HEK293T (cell line): ENCODE measurements at regions not wholly inside any gene's neighbourhood (a gene's known extent, or its start where the extent isn't known, plus 50 kb on each side); places are given as distances from the start of the nearest gene placed in this dataset.
"Not testable (repeated sequence)": the region's sequence is repeated elsewhere in the genome, so short reads cannot be mapped to it uniquely, and the experiment has no call there.

ENCODE experiments used
- CTCF ChIA-PET: fragments of 350-600 bp; formaldehyde crosslinking; extraction: SDS; loops from one replicate; lab custom pipeline; 2021; ENCODE audit warnings: antibody characterized with exemption, inconsistent platforms; lab: Yijun Ruan, JAX
- POLR2A ChIA-PET: fragments of 350-600 bp; formaldehyde crosslinking; extraction: SDS; loops from one replicate; lab custom pipeline; 2020; ENCODE audit warnings: antibody characterized with exemption, inconsistent platforms; lab: Yijun Ruan, JAX
- DNase-seq: peaks from one replicate; pipeline ENCODE4 v3.0.0; 2012; ENCODE audit warnings: mixed read lengths; ENCODE audit errors: extremely low spot score

DNA sequence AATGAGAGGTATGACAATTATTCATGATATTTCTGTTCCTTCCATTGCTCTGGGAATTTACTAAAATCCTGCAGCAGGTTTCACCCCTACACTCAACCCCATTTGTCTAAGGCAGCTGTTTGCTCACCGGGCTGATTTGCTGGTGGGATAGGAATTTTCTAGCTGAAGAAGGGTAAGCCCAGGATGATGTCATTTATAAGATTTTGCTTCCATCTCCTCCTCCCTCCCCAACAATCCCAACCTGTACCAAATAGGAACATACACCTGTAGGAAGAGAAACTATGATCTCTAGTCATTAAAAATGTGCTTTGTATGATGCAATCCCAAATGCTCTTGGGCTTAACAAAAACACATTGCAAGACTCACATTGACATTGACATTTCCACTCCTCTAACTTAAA lies 247.2 kb downstream of the BCL2L11 start:
- POLR2A ChIA-PET, CTCF ChIA-PET, DNase-seq: not testable (repeated sequence)

DNA sequence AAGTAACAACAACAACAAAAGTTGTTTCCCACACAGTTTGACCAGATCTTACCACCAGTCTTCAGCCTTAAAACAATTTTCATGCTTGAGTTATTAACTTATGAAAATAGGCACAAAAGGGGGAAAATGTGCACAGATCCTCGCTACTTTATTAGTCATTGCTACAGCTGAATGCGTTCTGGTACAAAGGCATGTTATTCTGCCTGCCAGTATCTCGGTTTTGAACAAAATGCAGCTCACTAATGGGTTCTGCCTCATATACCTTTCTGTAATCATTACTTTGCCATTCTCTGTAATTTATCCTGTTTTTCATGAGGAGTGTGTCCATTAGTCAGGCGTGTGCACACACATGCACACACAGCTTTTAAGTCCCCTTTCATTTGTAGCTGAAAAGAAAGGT lies 247.6 kb downstream of the BCL2L11 start:
- CTCF ChIA-PET, POLR2A ChIA-PET, DNase-seq: not testable (repeated sequence)

DNA sequence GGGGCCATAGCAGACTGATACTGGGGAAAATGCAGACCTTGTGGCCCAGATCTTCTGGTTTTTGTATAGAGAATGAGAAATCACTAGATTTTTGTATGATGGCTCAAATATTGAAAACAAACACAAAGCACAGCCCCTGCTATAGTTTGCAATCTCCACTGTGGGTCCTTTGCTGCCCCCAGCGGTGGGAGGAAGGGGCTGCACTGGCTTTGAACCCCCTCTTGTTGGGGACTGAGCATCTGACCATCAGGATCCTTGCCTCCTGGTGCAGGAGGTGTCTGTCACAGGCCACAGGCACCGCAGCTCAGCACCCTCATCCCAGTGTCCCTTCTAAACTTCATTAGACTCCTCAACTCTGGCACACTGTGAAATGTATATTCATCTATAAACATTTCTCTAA lies 252.3 kb downstream of the BCL2L11 start:
- POLR2A ChIA-PET, CTCF ChIA-PET, DNase-seq: not testable (repeated sequence)

DNA sequence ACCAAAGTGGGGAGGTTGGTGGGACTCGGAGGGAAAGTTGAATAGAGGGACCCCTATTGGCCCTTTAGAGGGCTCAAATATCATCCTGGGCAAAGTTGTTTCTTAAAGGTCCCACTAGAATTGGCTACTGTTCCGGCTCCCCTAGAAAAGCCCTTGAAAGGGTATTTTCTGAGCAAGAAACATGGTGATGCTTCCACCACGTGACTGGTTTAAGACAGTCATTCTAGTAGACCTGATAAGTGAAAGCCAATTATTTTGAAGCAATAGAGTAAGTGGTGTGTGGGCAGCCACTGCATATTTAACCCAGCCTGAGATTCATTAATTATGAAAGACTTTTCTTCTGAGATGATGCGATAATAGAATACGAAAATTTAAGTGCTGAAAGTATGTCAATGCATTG lies 253.3 kb downstream of the BCL2L11 start:
- DNase-seq, CTCF ChIA-PET, POLR2A ChIA-PET: not testable (repeated sequence)

DNA sequence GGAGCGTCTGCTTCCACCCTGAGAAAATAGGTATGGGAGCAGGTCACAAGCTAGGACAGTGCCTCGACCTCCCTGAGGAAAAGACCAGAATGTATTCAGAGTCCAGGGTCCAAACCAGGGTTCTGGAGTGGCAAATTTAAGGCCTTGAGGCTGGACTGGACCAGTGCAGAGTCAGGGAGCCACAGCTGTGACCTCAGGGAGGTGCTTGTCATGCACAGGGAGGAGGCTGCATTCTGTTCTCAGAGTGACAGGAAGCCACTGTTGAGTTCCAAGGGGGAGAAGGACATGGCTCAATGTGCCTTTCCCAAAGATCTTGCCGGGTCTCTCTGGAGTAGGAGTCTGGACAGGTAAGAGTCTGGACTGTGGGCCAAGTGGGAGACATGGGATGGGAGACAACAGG lies 254.0 kb downstream of the BCL2L11 start:
- CTCF ChIA-PET, DNase-seq, POLR2A ChIA-PET: not testable (repeated sequence)

DNA sequence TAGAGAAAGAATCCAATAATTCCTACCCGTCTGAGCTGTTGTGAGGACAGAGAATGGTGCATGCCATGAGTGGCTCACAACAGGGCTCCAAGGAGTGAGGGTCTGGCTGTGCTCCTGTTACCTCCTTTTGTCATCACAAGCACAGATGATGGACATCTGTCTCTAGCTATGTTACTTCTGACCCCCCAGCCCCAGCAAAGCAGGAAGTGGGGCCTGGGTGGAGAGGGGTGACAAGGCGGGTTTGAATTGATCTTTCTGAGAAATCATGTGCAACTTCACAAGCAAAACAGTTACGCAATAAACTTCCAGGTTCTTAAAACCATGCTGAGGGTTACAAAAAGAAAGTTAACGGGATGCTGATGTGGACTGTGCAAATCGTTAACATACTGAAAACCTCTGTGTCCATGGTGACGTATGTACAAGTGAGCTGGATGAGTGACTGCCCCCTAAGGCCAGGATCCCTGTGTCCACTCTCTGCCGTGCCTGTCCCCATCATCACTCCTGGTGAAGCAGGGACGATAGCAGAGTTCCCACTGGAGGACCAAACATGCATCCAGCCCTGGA lies 254.7 kb downstream of the BCL2L11 start:
- DNase-seq, POLR2A ChIA-PET, CTCF ChIA-PET: not testable (repeated sequence)

DNA sequence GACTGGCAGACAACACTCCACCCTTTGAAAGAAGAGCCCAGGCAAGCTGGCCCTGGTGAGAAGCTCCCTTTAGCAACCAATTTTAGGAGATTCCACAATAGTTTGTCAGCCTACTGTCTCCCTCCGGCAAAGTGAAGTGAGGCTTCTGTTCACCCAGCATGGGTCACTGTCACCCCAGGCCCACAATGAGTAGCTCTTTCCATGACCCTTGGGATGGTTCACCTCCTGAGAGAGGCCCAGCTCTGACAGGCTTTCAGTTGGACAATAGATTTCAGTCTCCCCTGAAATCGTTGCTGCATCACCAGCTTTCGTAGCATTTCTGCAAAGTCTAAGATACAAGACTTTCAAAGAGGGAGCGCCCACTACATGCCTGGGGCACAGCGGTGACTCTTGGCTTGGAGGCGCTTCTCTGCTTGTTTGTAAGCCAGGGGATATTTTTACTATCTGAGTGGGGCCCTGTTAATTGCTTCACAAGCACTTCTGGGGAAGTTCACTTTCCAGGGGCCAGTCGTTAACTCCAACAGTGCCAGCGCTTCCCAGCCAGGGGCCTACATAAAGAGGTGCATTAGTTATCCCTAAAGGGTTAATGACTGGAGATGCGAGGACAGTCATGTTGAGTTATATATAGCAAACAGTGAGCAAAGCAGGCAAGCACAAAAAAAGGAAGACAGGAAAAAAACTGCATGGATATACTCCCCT lies 255.7 kb downstream of the BCL2L11 start:
- CTCF ChIA-PET, DNase-seq, POLR2A ChIA-PET: not testable (repeated sequence)

DNA sequence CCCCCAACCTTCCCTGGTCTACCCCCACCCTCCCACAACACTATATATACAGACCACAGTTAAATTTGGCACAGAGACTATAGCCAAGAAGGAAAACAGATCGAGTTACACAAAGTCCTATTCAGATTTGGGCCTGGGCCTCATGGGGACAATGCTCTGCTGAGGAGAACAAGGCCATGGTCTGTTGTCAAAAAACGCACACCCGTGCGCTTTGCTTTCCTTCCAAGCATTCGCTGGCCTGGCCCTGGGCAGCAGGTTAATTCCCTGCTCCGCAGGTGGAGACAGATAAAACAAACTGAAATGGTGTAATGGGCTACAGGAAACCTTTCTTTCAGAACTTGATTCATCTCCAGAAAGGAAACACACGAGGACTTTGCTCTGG lies 256.2 kb downstream of the BCL2L11 start:
- CTCF ChIA-PET, POLR2A ChIA-PET: not testable (repeated sequence)
- peak; percentile 3 for DNase-seq

DNA sequence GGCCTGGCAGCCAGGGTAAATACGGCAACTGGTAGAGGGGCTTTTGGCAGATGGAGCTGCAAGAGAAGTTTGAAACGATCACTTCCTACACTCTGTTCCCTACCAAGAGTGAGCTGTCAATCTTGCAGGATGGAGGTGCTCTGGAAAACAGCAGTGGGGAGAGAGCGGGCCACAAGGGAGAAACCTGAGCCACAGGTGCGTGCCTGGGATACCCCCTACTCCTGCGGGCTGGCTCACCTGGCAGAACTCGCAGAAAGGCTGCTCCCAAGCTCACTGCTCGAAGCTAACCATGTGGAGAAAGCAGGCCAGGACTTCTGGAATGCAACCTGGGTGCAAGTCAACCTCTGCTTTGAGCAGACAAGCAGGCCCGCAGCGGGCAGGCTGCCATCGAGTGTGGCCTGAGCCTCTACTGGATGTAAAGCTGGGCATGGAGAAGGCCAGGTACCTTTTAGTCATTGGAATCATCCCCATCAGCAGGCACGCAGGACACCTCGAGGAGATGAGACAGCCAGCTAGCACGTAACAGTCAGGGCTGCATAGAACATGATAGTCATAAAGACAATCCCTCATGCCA lies 256.8 kb downstream of the BCL2L11 start:
- POLR2A ChIA-PET, DNase-seq, CTCF ChIA-PET: not testable (repeated sequence)

DNA sequence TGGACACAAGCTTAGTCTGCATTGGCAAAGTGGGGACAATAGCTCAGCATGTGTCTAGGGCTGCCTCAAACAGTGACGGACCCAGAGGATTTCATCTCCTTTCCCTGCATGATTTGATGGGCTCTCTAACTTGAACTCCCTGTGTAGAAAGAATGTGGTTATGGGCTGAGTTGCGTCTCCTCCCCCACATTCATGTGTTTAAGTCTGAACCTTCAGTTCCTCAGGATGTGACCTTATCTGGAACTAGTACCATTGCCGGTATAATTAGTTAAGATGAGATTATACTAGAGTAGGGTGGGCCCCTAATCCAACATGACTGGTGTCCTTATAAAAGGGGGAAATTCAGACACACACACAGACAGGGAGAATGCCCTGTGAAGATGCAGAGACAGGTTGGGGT lies 257.6 kb downstream of the BCL2L11 start:
- CTCF ChIA-PET, POLR2A ChIA-PET, DNase-seq: not testable (repeated sequence)

DNA sequence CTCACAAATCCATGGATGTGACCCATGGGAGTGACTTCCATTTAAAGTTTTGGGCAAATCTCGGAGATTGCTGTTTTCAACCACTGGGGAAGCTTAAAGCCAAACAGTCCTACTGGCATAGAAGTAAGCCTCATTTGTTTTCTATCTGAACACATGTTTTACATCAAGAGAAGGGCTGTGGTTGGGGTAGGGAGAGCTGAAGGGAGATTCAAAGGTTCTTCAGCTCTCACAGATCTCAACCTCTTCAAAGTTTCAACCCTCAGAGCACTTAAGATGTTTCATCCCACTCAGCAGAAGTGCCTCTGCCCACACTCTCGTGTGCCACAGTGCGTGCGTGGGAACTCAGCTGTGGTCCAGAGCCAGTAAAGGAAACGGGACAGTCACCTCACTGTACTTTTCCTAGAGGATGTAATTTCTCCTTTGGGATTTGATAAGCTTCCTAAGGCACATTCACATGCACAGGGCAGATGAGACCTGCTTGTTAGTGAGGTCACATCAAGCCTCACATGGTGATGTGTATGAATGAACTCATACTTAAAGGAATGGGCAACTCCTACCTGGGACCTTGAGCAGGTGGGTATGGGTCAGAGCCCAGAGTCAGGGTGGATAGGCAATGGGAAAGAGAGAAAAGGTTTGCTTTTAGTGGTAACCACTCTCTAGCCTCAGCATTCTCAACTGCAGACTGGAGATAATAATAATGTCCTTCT lies 260.2 kb downstream of the BCL2L11 start:
- CTCF ChIA-PET, POLR2A ChIA-PET, DNase-seq: not testable (repeated sequence)

DNA sequence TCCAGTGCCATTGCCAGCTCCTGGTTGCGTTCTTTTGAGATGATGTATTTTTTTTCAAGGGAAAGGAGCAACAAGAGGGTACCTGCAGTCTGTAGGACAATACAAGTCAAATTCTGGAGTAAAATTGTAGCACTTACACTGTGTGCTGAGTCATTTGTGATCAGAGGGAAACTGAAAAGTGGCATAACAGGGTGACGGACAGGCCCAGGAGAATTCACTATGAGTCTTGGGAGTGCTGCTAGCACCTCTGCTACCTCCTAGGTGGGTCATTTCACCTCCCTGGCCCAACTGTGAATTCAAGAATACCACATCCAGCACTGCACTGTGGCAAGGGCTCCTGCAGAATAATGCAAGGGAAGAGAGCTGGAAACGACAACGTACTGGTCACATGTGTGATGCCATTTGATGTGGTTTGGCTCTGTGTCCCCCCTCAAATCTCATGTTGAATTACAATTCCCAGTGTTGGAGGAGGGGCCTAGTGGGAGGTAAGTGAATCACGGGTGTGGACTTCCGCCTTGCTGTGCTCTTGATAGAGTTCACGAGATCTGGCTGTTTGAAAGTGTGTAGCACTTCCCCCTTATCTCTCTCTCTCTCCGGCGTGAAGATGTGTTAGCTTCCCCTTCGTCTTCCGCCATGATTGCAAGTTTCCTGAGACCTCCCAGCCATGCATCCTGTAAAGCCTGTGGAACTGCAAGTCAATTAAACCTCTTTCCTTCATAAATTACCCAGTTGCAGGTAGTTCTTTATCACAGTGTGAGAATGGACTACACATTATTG lies 261.0 kb downstream of the BCL2L11 start:
- CTCF ChIA-PET, DNase-seq, POLR2A ChIA-PET: not testable (repeated sequence)

DNA sequence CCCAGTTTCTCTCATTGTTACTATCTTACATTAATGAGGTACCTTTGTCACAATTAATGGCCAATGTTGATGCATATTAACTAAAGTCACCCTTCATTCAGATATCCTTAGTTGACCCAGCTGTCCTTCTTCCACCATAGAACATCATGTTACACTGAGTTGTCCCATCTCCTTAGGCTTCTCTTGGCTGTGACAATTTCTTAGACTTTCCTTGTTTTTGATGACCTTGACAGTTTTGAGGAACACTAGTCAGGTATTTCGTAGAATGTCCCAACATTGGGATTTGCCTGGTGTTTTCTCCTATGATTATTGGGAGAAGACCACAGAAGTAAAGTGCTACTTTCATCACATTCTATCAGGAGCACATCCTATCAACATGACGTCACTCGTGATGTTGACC lies 261.8 kb downstream of the BCL2L11 start:
- CTCF ChIA-PET, DNase-seq, POLR2A ChIA-PET: not testable (repeated sequence)

DNA sequence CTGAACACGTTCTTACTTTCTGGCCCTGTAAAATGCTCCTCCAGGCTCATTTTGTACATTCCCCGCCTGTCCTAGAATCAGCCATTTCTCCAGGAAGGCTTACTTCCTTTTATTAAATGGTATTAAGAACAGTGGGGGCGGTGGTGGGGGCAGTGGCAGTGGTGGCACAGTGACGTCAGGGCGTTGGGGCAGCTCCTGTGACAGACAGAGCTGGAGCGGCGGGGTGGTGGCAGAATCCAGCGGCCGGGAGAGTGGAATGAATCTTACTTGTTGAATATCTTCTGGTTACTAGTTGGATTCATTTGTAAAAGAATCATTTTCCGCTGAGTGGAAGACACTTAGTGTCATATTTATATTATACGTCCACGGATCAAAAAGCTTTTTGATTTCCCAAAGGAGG lies 262.6 kb downstream of the BCL2L11 start:
- DNase-seq, CTCF ChIA-PET, POLR2A ChIA-PET: not testable (repeated sequence)

DNA sequence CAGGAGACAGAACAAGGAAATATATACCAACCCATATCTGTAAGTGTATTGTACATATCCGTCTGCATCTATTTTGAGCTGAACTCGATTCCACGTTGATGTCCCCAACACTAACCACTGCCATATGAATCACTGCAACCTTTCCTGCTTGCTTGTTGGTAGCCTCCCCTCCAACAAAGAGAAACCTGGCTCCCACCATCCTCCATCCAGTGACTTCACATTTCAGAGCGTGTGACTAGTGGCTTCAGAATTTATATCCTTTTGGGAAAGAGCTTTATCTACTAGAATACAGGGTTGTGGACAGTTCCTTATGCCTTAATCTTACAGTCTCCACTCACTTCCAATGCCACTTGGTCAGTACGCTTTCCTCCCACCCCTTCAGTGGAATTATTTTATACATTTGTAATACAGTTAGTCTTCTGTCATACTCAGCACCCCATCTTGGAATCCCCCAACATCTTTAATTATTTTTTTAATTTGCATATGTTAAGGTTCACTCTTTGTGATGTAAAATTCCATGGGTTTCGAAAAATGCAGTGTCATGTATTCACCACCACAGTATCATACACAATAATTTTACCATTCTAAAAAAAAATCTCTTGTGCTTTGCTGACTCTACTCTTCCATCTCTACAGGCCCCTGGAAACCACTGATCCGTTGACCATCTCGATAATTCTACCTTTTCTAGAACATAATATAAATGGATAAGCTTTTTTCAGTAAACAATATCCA lies 264.7 kb downstream of the BCL2L11 start:
- DNase-seq, POLR2A ChIA-PET, CTCF ChIA-PET: not testable (repeated sequence)

DNA sequence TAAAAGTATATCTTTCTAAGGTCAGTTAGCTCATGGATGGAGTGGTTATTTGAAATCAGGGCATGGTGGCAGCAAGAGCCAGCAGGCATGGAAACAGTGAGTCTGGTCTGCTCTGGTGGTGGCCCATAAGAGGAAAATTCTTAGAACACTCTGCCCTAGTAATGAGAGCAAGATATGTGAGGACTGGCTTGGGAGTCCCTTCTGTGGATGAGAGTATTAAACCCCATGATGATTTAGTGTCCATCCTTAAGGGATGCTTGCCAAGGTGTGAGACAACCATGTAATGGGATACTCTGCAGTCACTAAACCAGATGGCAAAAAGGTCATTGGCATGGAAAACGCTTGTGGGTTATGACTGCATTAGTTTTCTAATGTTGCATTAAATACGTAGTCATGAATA lies 269.9 kb downstream of the BCL2L11 start:
- CTCF ChIA-PET = not testable (repeated sequence)

DNA sequence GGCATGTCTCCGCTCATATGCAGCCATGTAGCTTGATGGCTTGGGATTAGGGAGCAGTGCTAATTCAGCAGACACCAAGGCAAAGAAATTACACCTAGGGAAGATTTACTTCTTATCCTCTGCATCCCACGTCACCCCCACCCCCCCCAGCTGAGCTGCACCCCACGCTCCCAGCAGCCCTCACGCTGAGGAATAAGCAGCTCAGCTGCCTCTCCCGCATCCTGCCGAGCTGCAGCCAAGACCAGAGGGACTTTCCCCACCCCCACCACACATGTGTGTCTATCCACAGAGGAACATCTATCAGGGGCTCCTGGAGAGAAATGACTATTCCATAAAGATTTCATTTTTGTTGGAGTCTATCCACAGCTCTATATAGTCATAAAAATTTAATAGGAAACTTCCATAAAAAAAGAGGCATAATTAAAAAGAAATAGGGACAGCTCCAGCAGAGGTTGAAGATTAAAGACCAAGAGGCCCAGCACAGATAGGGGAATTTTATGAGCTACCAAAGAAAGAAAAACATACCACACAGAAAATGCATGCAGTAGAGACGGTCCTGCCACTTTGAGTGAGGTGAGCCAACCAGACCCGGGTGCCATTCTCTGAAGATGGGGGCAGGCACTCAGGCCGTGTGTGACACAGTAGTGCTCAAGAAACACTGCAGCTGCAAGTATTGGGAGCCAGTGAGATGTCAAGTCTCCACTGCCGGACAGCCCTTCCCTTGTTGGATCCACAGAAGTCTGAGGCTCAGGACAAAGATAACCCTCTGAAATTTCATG lies 274.8 kb downstream of the BCL2L11 start:
- peak; percentile 6 for DNase-seq
- POLR2A ChIA-PET = not testable (repeated sequence)

More for the DNA sequence above, 269.9 kb downstream of the BCL2L11 start:
- DNase-seq, POLR2A ChIA-PET: not testable (repeated sequence)

More for the DNA sequence above, 274.8 kb downstream of the BCL2L11 start:
- CTCF ChIA-PET = not testable (repeated sequence)
